HEK293 (cell line): ENCODE measurements at regions not wholly inside any gene's neighbourhood (a gene's known extent, or its start where the extent isn't known, plus 50 kb on each side); places are given as distances from the start of the nearest gene placed in this dataset.
A peak's percentile ranks its signal among the peaks of the same experiment; 100 is the strongest.

Source experiments
- CTCF ChIA-PET: fragments of 350-600 bp; formaldehyde crosslinking; extraction: SDS; loops from one replicate; lab custom pipeline; 2021; ENCODE audit warnings: antibody characterized with exemption; lab: Yijun Ruan, JAX
- POLR2A ChIA-PET: fragments of 300-600 bp; formaldehyde crosslinking; extraction: SDS; loops from one replicate; lab custom pipeline; 2020; ENCODE audit warnings: antibody characterized with exemption, inconsistent platforms; lab: Yijun Ruan, JAX
- H3K27ac ChIP-seq: fragments of 200-500 bp; sonication (Bioruptor generic); 2 replicates; pipeline ENCODE4 v1.5.1; 2014; ENCODE audit warnings: low read depth, low read length, control low read depth, inconsistent platforms; ENCODE audit errors: extremely low read depth
- H3K36me3 ChIP-seq, 2 experiments: fragments of 200-500 bp in 1 of 2; sonication (Bioruptor generic) in 1 of 2; 1 replicate in 1 of 2; 2 replicates in 1 of 2; pipeline ENCODE4 v1.5.1; 2014 to 2017; ENCODE audit warnings: inconsistent platforms in 2 of 2, low read length in 2 of 2; ENCODE audit not compliant: control insufficient read depth in 2 of 2, insufficient read depth in 1 of 2
- H3K4me1 ChIP-seq: fragments of 200-500 bp; sonication (Bioruptor generic); 2 replicates; pipeline ENCODE4 v1.5.1; 2014; ENCODE audit warnings: mild to moderate bottlenecking, low read length, inconsistent platforms; ENCODE audit not compliant: control insufficient read depth, insufficient read depth
- H3K4me3 ChIP-seq: 2 replicates; pipeline ENCODE4 v1.5.1; 2011; ENCODE audit warnings: low read depth, mild to moderate bottlenecking, control low read depth, low read length, moderate library complexity
- H3K9me3 ChIP-seq: fragments of 200-500 bp; sonication (Bioruptor generic); 2 replicates; pipeline ENCODE4 v1.5.1; 2014; ENCODE audit warnings: low read depth, low read length, inconsistent platforms; ENCODE audit not compliant: control insufficient read depth, insufficient read depth
- HIC1 ChIP-seq: fragments of 450-650 bp; formaldehyde crosslinking; IDR thresholded peaks from 2 replicates; pipeline ENCODE4 v1.5.1; 2016; ENCODE audit warnings: missing biosample characterization, missing genetic modification characterization
- KLF16 ChIP-seq: fragments of 450-650 bp; formaldehyde crosslinking; IDR thresholded peaks from 2 replicates; pipeline ENCODE4 v1.5.1; 2017; ENCODE audit warnings: missing biosample characterization, missing genetic modification characterization
- OSR2 ChIP-seq: fragments of 450-650 bp; formaldehyde crosslinking; IDR thresholded peaks from 2 replicates; pipeline ENCODE4 v1.5.1; 2016; ENCODE audit warnings: missing biosample characterization, missing genetic modification characterization
- SALL2 ChIP-seq: fragments of 450-650 bp; formaldehyde crosslinking; IDR thresholded peaks from 2 replicates; pipeline ENCODE4 v1.5.0; 2017; ENCODE audit warnings: missing biosample characterization, mild to moderate bottlenecking, missing genetic modification characterization, borderline replicate concordance
- SCRT2 ChIP-seq: fragments of 450-650 bp; formaldehyde crosslinking; IDR thresholded peaks from 2 replicates; pipeline ENCODE4 v1.5.1; 2016; ENCODE audit warnings: missing biosample characterization, missing genetic modification characterization
- ZFP41 ChIP-seq: fragments of 450-650 bp; formaldehyde crosslinking; IDR thresholded peaks from 2 replicates; pipeline ENCODE4 v1.5.1; 2016; ENCODE audit warnings: missing biosample characterization, missing genetic modification characterization, borderline replicate concordance
- ZFP69B ChIP-seq: fragments of 450-650 bp; formaldehyde crosslinking; IDR thresholded peaks from 2 replicates; pipeline ENCODE4 v1.5.1; 2016; ENCODE audit warnings: missing biosample characterization, missing genetic modification characterization
- ZIC2 ChIP-seq: fragments of 450-650 bp; formaldehyde crosslinking; IDR thresholded peaks from 2 replicates; pipeline ENCODE4 v1.5.1; 2016; ENCODE audit warnings: missing biosample characterization, missing genetic modification characterization
- ZNF146 ChIP-seq: fragments of 450-650 bp; formaldehyde crosslinking; IDR thresholded peaks from 2 replicates; pipeline ENCODE4 v1.5.1; 2016; ENCODE audit warnings: missing biosample characterization, missing genetic modification characterization
- ZNF24 ChIP-seq: fragments of 450-650 bp; formaldehyde crosslinking; IDR thresholded peaks from 2 replicates; pipeline ENCODE4 v1.5.1; 2016; ENCODE audit warnings: missing biosample characterization, missing genetic modification characterization
- ZNF302 ChIP-seq: fragments of 450-650 bp; formaldehyde crosslinking; IDR thresholded peaks from 2 replicates; pipeline ENCODE4 v1.5.1; 2016; ENCODE audit warnings: missing biosample characterization, missing genetic modification characterization, low read depth
- ZNF311 ChIP-seq: fragments of 450-650 bp; formaldehyde crosslinking; IDR thresholded peaks from 2 replicates; pipeline ENCODE4 v1.5.1; 2017; ENCODE audit warnings: missing biosample characterization, missing genetic modification characterization, borderline replicate concordance
- ZNF391 ChIP-seq: fragments of 450-650 bp; formaldehyde crosslinking; IDR thresholded peaks from 2 replicates; pipeline ENCODE4 v1.5.1; 2016; ENCODE audit warnings: low read depth, missing biosample characterization, missing genetic modification characterization, borderline replicate concordance
- ZNF529 ChIP-seq: fragments of 450-650 bp; formaldehyde crosslinking; IDR thresholded peaks from 2 replicates; pipeline ENCODE4 v1.5.1; 2017; ENCODE audit warnings: missing genetic modification characterization, missing biosample characterization; ENCODE audit not compliant: insufficient replicate concordance
- ZNF530 ChIP-seq: fragments of 450-650 bp; formaldehyde crosslinking; IDR thresholded peaks from 2 replicates; pipeline ENCODE4 v1.5.1; 2016; ENCODE audit warnings: low read depth, missing biosample characterization, missing genetic modification characterization
- ZNF629 ChIP-seq: fragments of 450-650 bp; formaldehyde crosslinking; IDR thresholded peaks from 2 replicates; pipeline ENCODE4 v1.5.1; 2017; ENCODE audit warnings: missing biosample characterization, missing genetic modification characterization
- ZNF677 ChIP-seq: fragments of 450-650 bp; IDR thresholded peaks from 2 replicates; pipeline ENCODE4 v1.5.0; 2018; ENCODE audit warnings: missing biosample characterization, mild to moderate bottlenecking, missing genetic modification characterization, moderate library complexity
- TF ChIP-seq, protein P1 (sequence below): fragments of 450-650 bp; formaldehyde crosslinking; IDR thresholded peaks from 2 replicates; pipeline ENCODE4 v1.5.1; 2016; ENCODE audit warnings: missing biosample characterization, missing genetic modification characterization
- TF ChIP-seq, protein P2 (sequence below): sonication (generic); formaldehyde crosslinking; IDR thresholded peaks from 2 replicates; pipeline ENCODE4 v1.8.1; 2022; ENCODE audit warnings: mild to moderate bottlenecking, moderate library complexity, missing genetic modification reagents
- TF ChIP-seq, protein P3 (sequence below): fragments of 450-650 bp; formaldehyde crosslinking; IDR thresholded peaks from 2 replicates; pipeline ENCODE4 v1.5.1; 2016; ENCODE audit warnings: missing biosample characterization, missing genetic modification characterization

DNA sequence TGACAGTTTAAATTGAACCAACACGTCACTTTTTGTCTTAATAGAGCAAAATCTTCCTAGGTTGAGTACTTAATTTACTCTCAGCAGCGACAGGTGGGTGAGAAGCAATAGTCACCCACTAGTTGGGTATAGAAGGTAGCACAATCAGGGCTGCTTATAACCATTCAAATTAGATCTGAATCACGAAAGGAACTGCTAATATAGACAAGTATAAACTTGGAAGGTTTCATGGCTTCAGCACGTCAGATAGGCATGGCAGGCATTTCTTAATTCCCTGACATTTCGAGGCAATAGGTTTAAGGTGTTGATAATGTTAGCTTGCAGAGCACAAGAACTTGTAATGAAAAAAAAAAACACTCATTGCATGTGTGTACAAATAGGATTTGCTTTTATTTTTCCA lies 853.4 kb downstream of the PCDH7 start:
- Histone ChIP-seq H3K9me3 (no peaks in the 10 kb centered on the region), H3K27ac (no peak overlapping the region), H3K4me3 (no peak overlapping the region), H3K4me1 (no peaks in the 10 kb centered on the region), H3K36me3 (no peaks in the 10 kb centered on the region)
- ChIA-PET CTCF (no interaction called here), POLR2A (no interaction called here)
- TF ChIP-seq SALL2 (no peak), SCRT2 (tag by site-specific recombination) (peak; percentile 39; the same call in 1 of the 2 replicates), ZNF629 (no peak), ZFP41 (tag by site-specific recombination) (no peak), ZNF311 (tag by site-specific recombination) (no peak), OSR2 (tag by site-specific recombination) (no peak), KLF16 (tag by site-specific recombination) (no peak)
- TF ChIP-seq, protein P1, sequence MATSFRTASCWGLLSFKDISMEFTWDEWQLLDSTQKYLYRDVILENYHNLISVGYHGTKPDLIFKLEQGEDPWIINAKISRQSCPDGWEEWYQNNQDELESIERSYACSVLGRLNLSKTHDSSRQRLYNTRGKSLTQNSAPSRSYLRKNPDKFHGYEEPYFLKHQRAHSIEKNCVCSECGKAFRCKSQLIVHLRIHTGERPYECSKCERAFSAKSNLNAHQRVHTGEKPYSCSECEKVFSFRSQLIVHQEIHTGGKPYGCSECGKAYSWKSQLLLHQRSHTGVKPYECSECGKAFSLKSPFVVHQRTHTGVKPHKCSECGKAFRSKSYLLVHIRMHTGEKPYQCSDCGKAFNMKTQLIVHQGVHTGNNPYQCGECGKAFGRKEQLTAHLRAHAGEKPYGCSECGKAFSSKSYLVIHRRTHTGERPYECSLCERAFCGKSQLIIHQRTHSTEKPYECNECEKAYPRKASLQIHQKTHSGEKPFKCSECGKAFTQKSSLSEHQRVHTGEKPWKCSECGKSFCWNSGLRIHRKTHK, result no peak

- H3K4me1 ChIP-seq, result no peaks in the 10 kb centered on the region
- H3K4me3 ChIP-seq, result no peak overlapping the region
- H3K9me3 ChIP-seq, result no peaks in the 10 kb centered on the region
- ChIA-PET CTCF (no interaction called here), POLR2A (interaction anchor here (0.7 kb wide), 1 partner anchor 33 kb away, joined by 3 read pairs; no protein-coding TSS in a partner anchor)
- H3K27ac ChIP-seq, result no peak overlapping the region
- TF ChIP-seq ZNF302 (tag by site-specific recombination) (no peak), ZNF146 (tag by site-specific recombination) (no peak), SALL2 (no peak), ZNF391 (tag by site-specific recombination) (no peak), ZNF24 (no peak), ZNF530 (tag by site-specific recombination) (no peak), ZNF677 (tag by site-specific recombination) (no peak), ZIC2 (no peak), ZFP69B (tag by site-specific recombination) (no peak), ZNF529 (tag by site-specific recombination) (no peak), HIC1 (tag by site-specific recombination) (no peak)
- TF ChIP-seq, protein P2, sequence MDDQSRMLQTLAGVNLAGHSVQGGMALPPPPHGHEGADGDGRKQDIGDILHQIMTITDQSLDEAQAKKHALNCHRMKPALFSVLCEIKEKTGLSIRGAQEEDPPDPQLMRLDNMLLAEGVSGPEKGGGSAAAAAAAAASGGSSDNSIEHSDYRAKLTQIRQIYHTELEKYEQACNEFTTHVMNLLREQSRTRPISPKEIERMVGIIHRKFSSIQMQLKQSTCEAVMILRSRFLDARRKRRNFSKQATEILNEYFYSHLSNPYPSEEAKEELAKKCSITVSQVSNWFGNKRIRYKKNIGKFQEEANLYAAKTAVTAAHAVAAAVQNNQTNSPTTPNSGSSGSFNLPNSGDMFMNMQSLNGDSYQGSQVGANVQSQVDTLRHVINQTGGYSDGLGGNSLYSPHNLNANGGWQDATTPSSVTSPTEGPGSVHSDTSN (CRISPR knock-in tag), result no peak
- TF ChIP-seq, protein P3, sequence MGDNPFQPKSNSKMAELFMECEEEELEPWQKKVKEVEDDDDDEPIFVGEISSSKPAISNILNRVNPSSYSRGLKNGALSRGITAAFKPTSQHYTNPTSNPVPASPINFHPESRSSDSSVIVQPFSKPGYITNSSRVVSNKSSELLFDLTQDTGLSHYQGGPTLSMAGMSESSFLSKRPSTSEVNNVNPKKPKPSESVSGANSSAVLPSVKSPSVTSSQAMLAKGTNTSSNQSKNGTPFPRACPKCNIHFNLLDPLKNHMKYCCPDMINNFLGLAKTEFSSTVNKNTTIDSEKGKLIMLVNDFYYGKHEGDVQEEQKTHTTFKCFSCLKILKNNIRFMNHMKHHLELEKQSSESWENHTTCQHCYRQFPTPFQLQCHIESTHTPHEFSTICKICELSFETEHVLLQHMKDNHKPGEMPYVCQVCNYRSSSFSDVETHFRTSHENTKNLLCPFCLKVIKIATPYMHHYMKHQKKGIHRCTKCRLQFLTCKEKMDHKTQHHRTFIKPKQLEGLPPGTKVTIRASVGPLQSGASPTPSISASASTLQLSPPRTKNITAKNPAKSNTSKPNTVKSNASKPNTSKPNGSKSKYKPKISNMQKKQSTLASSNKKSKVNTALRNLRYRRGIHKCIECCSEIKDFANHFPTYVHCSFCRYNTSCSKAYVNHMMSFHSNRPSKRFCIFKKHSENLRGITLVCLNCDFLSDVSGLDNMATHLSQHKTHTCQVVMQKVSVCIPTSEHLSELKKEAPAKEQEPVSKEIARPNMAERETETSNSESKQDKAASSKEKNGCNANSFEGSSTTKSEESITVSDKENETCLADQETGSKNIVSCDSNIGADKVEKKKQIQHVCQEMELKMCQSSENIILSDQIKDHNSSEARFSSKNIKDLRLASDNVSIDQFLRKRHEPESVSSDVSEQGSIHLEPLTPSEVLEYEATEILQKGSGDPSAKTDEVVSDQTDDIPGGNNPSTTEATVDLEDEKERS, result no peak
- H3K36me3 ChIP-seq, result no peaks in the 10 kb centered on the region
Observed at GRCh38 chr4:31575504-31575903, 855.3 kb downstream of the PCDH7 start.
